Stimulated activated CD4-positive, alpha-beta T cell treated with anti-CD3 and anti-CD28 coated beads, Interleukin-1b, Interleukin-23, amount 100 ng/mL, for 48 hours (primary cell): ENCODE measurements at regions not wholly inside any gene's neighbourhood (a gene's known extent, or its start where the extent isn't known, plus 50 kb on each side); places are given as distances from the start of the nearest gene placed in this dataset.
"Not testable (repeated sequence)": the region's sequence is repeated elsewhere in the genome, so short reads cannot be mapped to it uniquely, and the experiment has no call there.

Experiments used
- DNase-seq: peaks from one replicate; pipeline ENCODE4 v3.0.0-alpha.2; 2020

DNA sequence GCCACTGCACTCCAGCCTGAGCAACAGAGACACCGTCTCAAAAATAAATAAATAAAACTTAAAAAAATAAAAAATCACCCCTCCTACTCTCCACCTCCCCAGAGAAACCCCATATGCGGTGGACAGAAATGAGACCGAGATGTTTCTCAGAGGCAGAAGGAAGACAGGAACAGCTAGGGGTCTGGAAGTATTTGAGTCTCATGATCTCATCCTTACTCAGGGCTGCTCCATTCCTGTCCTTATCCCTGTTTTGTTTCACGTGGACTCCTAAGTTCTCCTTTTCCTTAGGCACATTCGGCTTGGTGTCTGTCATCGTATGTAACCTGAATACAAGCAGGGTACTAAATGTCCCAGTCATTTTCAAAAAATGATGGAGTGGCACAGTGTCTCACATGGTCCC is 76.1 kb downstream of the C9orf50 start:
- DNase-seq = no peak

DNA sequence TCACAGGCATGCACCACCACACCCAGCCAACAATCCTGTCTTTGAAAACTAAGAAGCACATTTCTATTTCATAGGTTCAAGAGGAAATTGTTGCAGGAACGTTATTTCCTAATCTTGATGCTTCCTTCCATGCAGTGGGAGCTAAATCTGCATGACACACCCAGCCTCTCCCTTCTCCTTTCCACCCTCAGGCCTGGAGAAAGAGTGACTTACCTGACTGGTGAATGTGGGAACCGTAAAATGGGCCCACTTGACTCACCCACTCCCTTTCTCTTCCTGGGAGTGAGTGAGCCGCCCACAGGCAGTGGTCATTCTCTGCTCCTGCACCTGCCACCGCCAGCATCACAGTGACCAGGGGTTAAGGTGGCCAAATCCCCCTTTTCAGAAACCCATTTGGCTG is 78.2 kb downstream of the C9orf50 start:
- no peak for DNase-seq

- DNase-seq = no peak
These were observed 79.6 kb downstream of the C9orf50 start for GRCh38 chr9:129541270-129541669.

DNA sequence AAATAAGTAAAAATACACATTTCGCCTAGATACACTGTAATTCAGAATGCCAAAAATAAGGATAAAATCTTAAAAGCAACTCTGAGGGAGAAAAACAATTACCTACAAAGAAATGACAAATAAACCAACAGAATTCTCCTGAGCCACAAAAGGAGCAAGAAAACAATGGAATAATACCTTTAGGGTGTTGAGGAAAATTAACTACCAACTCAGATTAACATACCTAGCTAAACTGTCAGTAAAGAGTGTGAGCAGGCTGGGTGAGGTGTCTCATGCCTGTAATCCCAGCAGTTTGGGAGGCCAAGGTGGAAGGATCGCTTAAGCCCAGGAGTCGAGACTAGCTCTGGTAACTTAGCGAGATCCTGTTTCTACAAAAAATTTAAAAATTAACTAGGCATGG is 81.5 kb downstream of the C9orf50 start:
- DNase-seq = no peak

DNA sequence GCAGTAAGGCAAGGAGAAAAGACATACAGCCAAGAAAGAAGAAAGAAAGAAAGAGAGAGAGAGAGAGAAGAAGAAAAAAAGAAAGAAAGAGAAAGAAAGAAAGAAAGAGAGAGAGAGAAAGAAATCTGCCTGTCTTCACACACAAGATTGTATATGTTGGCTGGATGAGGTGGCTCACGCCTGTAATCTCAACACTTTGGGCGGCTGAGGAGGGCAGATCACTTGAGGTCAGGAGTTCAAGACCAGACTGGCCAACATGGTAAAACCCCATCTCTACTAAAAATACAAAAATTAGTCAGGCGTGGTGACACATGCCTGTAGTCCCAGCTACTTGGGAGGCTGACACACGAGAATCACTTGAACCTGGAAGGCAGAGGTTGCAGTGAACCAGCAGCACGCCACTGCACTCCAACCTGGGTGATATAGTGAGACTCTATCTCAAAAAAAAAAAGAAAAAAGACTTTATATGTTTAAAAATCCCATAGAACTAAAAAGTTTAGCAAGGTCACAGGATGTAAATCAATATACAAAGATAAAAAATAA is 89.0 kb downstream of the C9orf50 start:
- DNase-seq = peak; percentile 25

GRCh38 chr9:129527955-129528354 is 92.9 kb downstream of the C9orf50 start:
- DNase-seq = not testable (repeated sequence)

DNA sequence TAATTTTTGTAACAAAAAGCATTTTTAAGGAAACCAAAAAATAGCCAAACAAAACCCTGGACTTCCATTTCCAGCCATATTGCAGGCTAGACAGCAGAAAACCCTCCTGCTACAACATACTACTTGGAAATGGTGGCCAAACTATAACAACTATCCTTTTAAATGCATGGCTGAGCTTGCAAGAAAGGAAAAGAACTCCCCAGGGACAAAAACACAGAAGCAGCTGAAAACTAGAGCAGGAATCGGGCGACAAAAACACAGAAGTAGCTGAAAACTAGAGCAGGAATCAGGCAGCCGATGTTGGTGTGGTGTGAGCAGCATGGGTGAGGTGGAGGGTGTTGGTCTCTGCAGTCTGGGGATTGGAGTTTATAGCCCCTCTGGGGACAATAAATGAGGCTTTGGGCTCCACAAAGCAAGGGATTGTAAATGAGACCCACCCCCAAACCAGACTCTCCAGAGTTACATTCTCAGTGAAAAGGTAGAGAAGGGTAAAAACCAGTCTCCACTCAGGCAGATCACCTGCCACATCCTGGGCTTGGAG is 95.2 kb downstream of the C9orf50 start:
- DNase-seq = no peak

DNA sequence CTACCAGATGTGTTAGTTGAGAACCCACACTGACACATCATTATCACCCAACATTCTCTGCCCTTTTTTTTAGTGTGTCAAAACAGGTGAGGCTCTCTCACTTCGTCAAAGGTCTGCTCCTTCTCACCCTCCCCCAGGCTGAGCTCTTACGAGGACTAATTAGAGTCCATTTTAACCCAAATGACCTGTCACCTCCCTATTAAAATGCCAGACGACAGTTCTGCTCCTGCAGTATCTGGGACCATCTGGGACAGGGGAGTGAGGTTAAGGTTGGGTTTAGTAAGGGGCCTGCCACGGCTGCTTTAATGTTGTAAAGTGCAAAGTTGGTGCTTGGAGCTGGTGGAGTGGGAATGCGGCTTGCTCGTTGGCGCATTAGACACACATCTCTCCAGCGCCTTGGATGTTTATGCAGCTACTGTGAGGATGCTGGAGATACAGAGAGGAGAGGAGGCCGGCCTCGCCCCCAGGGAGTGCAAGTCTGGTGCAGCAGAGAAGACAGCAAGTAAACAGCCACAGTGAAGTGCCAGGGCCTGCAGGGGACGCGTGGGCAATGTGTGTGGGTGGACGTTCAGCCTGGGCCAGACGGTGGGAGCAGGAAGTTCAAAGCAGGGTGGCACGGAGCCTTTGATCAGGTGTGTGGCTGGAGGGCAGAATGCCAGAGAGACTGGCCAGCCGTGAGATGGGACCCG is 96.2 kb downstream of the C9orf50 start:
- DNase-seq = no peak

DNA sequence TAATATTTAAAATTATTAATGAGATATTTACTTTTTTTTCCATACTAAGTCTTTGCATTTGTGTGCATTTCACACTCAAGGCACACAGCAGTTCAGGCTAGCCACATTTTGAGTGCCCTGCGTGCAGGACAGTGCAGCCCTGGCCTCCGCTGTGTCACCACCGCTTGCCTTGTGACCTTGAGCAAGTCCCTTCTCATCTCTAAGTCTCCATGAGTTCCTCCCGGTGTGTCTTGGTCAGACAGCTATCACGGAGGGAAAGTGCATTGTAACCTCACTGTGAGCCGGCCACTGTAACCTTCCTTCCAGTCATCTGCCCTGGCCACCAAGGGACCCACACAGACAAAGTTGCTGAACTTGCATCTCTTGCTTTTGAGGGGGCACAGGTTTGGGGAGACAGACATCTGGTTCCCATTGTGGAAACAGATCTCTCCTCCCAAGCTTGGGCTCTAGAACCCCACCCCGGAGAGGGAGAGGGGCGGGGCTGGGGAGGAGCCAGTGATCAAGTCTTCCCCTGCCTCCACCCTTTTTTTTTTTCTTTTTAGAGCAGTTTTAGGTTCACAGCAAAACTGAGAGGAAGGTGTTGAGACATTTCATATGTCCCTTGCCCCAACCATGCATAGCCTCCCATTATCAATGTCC is 96.8 kb downstream of the C9orf50 start:
- no peak for DNase-seq

DNA sequence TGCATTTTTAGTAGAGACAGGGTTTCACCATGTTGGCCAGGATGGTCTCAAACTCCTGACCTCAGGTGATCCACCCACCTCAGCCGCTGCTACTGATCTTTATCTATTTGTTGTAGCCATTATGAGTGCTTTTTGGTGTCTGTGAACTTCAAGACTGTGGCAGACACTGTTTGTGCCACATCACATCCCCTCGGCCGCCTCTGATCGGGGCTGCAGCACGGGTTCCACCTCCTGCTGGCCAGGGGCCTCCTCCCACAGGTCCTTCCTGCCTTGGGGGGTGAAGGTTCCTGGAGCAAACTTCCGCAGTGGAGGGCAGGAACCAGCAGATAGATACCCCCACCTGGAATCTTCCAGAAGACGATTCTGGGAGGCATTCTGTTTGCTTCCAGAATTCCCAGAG is 98.5 kb downstream of the C9orf50 start:
- DNase-seq = no peak

DNA sequence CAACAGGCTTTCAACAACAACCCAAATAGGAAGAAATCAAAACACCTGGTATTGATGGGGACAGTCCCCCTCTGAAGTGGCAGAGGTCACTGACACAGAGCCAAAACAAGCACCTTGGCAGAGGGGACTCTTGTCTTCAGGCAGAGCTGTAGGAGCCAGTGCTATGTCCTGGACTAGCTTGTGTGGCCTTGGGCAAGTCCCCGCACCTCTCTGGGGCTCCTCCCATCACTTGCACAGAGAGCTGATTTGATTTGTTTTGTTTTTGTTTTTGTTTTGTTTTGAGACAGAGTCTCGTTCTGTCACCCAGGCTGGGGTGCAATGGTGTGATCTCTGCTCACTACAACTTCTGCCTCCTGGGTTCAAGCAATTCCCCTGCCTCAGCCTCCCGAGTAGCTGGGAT is 100.8 kb downstream of the C9orf50 start:
- DNase-seq = no peak

DNA sequence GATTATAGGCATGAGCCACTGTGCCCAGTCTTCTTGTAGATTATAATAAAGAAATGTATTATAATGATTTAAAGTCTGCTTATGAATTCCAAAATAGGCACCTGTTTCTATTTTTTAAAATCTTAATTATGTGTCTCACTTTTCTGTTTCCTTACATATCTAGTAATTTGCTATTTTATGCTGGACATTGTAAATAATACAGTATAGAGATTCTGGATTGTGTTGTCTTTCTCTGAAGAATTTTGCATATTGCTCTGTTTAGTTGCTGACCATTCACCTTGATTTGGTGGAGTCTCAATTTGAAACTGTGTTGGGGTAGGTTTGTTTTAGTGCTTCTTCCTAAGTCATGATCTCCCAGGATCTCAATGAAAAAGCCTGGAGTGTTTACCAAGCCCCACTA is 102.8 kb downstream of the C9orf50 start:
- no peak for DNase-seq

- DNase-seq = no peak
These were observed 103.9 kb downstream of the C9orf50 start for GRCh38 chr9:129517006-129517405.

GRCh38 chr9:129514891-129515290 is 106.0 kb downstream of the C9orf50 start:
- no peak for DNase-seq

DNA sequence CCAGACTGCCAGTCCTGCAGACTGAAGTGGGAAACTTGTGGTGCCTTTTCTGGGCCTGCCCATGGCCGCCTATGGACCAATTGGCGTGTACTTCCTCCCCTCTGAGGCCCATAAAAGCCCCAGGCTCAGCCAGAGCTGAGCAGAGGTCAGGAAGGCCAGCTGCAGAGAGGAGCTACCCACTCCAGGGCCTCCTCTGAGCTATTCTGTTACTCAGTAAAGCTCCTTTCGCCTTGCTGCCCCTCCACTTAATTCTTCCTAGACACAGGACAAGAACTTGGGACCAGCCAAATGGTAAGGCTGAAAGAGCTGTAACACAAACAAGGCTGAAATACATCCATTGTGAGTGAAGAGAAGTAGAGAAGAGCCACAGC is 106.4 kb downstream of the C9orf50 start:
- DNase-seq = no peak

GRCh38 chr9:129513856-129514496 is 106.9 kb downstream of the C9orf50 start:
- DNase-seq = no peak

GRCh38 chr9:129513282-129513681 is 107.6 kb downstream of the C9orf50 start:
- DNase-seq = no peak

- DNase-seq = no peak
These were observed 109.5 kb downstream of the C9orf50 start for GRCh38 chr9:129511285-129511900.

DNA sequence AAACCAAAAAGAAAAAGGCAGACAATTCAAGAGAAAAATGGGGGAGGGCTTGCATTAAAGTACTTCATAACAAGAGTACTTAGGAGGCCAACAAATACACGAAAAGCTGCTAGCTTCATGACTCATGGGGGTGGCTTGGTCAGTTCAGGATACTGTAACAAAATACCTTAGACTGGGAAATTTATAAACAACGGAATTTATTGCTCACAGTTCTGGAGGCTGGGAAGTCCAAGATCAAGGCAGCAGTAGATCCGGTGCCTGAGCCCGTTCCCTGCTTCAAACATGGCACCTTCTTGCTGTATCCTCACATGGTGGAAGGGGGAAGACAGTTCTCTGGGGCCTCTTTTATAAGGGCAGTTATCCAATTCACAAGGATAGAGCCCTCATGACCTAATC is 111.4 kb downstream of the C9orf50 start:
- DNase-seq = no peak

GRCh38 chr9:129507805-129508204 is 113.1 kb downstream of the C9orf50 start:
- DNase-seq = no peak

DNA sequence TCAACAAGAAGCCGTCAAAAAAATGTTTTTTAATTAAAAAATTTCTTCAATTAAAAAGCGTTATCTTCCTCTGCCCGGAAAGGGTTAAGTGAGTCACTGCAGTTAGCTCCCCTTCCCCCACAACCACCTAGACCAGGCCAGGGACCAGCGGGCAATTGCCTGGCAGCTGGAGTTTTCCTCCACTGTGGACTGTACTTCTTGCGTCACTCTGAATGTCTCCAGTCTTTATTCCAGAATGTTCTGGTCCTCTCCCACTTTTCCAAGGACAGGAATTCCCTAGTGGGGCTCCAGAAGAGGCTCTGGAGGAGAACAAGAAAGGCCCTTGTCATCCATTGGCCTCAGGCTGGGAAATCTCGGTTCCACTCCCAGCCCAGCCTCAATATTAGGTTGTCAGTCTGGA is 114.0 kb downstream of the C9orf50 start:
- no peak for DNase-seq

- DNase-seq = no peak
These were observed 114.9 kb downstream of the C9orf50 start for GRCh38 chr9:129506041-129506440.

GRCh38 chr9:129505270-129505902 is 115.5 kb downstream of the C9orf50 start:
- no peak for DNase-seq
